ENCODE measurements at regions not wholly inside any gene's neighbourhood (a gene's known extent, or its start where the extent isn't known, plus 50 kb on each side); places are given as distances from the start of the nearest gene placed in this dataset.

GRCh38 chr6:4017058-4017739, 61.7 kb downstream of the FAM217A start:
- TF ChIP-seq, protein P1, sequence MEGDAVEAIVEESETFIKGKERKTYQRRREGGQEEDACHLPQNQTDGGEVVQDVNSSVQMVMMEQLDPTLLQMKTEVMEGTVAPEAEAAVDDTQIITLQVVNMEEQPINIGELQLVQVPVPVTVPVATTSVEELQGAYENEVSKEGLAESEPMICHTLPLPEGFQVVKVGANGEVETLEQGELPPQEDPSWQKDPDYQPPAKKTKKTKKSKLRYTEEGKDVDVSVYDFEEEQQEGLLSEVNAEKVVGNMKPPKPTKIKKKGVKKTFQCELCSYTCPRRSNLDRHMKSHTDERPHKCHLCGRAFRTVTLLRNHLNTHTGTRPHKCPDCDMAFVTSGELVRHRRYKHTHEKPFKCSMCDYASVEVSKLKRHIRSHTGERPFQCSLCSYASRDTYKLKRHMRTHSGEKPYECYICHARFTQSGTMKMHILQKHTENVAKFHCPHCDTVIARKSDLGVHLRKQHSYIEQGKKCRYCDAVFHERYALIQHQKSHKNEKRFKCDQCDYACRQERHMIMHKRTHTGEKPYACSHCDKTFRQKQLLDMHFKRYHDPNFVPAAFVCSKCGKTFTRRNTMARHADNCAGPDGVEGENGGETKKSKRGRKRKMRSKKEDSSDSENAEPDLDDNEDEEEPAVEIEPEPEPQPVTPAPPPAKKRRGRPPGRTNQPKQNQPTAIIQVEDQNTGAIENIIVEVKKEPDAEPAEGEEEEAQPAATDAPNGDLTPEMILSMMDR (IDR thresholded peaks at IDR 0.05) = no peak
- no peak for TF ChIP-seq EZH2 (IDR thresholded peaks at IDR 0.05; ENCODE audit: borderline replicate concordance, insufficient read depth, low read depth, low read length, poor library complexity, severe bottlenecking)

Data from B cell (primary cell).